GM21723 (cell line): ENCODE measurements at regions not wholly inside any gene's neighbourhood (a gene's known extent, or its start where the extent isn't known, plus 50 kb on each side); places are given as distances from the start of the nearest gene placed in this dataset.

Experiments
- ATAC-seq: cut with Tn5 transposase; IDR thresholded peaks from one replicate; pipeline ENCODE4 v1.9.1; 2021; ENCODE audit warnings: mild to moderate bottlenecking, moderate library complexity; ENCODE audit not compliant: unreplicated experiment

- no peak for ATAC-seq
These were observed 171.2 kb upstream of the GBE1 start for GRCh38 chr3:81932681-81933080.

GRCh38 chr3:81931265-81932251 lies 170.1 kb upstream of the GBE1 start:
- ATAC-seq: no peak

- no peak for ATAC-seq
These were observed 168.3 kb upstream of the GBE1 start for GRCh38 chr3:81929697-81930096.

DNA sequence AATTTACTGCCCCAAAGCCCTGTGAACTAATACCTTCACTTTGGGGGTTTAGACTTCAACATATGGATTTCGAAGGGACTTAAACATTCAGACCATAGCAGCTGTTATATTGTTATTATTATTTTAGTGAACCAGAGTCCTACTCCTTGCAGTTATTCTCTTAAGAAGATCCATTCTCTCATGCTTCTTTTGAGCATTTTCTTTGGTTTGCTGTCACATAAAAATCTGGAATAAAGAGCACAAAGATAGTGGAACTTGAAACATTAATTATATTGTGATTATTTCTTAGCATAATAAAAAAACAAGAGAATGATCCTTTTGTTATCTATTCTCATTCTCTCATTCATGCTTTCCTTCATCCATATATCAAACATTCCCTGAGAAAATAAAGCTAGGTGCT lies 166.4 kb upstream of the GBE1 start:
- no peak for ATAC-seq

DNA sequence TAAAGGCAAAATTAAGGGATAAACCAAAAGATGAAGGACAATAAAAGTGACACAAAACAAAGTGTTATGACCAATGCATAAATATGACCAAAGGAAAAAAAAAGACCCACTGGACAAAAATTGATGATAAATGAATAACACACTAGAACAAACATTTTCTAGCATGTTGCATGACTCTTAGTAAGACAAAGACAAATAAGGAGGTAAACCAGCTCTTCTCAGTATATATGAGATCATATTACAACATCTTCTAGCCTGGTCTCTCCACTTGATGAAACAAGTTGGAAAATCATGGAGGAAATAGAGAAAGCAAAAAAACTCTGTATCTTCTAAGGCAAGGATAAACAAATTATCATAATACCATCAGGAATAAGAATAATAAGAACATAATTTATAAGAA lies 163.9 kb upstream of the GBE1 start:
- ATAC-seq: no peak

- no peak for ATAC-seq
These were observed 161.6 kb upstream of the GBE1 start for GRCh38 chr3:81923038-81923437.

DNA sequence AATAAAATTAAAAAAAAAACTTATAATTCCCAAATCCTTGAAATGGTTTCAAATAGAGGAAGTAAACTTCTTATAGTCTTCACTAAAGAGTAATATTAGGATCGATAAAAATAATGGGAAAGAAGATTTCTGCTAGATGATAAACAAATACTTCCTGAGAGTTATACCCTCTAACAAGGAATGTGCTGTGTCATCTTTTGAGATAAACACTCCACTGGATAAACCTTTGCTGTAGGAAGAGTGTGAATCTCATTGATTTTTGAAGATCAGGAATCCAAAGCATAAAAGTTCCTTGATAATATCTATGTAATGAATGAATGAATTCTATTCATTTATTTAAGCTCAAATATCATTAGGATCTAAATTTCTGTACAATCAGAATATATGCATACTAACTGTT lies 161.0 kb upstream of the GBE1 start:
- no peak for ATAC-seq

- ATAC-seq: no peak
These were observed 159.4 kb upstream of the GBE1 start for GRCh38 chr3:81920816-81921215.

DNA sequence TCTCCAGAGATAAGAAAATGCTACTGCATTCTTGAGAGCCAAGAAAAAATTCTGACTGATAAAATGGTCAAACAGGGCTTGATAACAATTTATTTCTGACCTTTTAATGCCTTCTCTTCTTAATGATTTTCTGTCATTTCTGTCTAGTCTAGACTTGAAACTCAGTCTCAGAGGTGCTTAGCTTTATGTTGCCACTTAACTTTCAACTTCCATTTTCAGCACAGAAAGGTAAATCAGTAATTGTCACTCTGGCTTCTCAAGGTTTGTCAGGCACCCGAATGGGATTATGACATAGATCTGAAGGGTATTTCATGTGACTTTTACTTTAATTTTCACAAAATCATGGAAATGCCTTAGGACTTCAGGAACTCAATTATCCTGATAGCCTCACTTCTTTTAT lies 155.4 kb upstream of the GBE1 start:
- no peak for ATAC-seq

- ATAC-seq: peak; percentile 49
These were observed 152.6 kb upstream of the GBE1 start for GRCh38 chr3:81913886-81914663.

DNA sequence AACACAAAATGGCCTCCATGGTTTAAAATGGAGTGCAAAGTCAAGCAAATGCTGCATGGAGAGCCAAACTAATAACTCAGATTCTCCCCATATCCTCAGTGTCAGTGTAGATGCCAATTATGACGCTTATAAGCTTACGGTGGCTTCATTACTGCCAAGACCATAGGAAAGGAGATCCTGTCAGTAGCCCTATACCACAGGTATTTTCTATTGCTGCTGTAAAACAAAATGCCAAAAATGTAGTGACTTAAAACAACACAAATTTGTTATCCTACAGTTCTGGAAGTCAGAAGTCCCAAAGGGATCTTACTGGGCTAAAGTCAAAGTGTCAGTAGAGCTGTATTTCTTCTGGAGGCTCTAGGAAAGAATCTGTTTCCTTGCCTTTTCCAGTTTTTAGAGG lies 149.8 kb upstream of the GBE1 start:
- no peak for ATAC-seq

- peak; percentile 62 for ATAC-seq
These were observed 148.9 kb upstream of the GBE1 start for GRCh38 chr3:81910244-81910852.

DNA sequence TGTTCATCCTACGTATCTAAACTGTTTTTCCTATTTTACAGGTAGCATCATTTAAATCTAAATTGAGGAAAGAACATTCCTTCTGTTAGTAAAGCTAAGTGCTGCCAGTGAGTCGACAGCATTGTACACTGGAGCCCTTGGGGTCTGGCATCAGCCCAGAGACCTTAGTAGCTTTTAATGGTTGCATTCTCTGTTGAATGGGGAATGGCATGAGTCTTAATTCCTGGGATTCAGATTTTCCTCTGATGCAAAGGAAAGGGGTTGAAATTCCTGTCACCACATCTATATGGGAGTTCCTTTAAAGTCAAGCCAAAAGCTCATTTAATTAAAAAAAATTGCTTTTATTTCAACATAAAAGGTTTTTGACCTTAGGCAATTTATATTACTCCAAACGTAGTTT lies 148.4 kb upstream of the GBE1 start:
- ATAC-seq: no peak

GRCh38 chr3:81908561-81908960 lies 147.1 kb upstream of the GBE1 start:
- ATAC-seq: no peak

DNA sequence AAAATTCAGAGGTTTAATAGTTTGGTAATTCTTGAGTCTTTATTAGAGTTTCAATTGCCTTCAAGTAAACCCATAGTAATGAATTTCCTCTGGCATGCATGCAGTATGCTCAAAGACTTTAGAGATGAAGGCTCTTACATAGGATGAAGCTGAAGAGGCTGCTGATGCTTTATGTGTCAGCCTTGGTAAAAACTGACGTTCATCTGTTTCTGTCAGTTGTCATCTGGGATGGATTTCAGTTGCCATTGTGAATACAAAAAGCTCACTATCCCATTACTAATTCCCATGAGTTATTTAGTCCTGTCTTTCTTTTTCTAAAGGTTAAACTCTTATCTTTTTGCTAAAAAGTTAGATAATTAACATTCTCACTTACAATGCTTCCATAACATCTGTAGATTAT lies 136.9 kb upstream of the GBE1 start:
- ATAC-seq: no peak

- no peak for ATAC-seq
These were observed 133.2 kb upstream of the GBE1 start for GRCh38 chr3:81894598-81894997.

- ATAC-seq: no peak
These were observed 129.8 kb upstream of the GBE1 start for GRCh38 chr3:81891055-81891895.

GRCh38 chr3:81888914-81889557 lies 127.6 kb upstream of the GBE1 start:
- no peak for ATAC-seq

DNA sequence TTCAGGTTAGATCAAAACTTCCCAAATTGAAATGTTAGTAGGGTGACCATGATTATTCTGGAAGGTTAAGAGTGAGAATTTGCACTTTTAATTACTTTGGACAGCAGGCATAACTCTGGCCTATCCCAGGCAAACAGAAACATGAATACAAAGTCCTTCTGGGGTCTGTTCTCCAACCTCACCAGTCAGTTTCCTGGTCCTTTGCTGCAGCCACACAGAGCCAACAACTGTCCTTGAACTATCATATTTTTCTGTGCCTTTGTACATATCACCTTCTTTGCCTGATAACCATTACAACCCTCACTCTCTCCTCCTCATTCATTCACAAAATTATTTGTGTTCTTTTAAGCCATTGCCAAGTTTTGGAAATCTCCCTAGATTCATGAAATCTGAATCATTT lies 126.0 kb upstream of the GBE1 start:
- ATAC-seq: no peak

DNA sequence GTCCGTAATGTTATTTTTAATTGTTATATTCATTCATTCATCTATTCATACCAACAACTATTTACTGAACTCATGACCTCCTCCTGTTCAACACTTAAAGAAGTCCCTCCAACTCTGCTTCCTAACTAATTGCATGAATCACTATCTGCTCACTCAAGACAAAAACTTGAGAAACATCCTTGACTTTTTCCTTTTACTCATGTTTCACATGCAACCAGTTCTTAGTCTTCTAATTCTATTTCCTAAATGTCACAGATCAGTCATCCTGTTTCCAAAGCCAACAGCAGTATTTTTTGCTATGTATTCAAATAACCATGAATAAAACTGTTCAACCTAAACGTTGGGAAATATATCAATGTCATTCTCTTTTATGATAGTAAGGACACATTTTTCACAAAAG lies 124.6 kb upstream of the GBE1 start:
- no peak for ATAC-seq
